HepG2 (cell line): ENCODE measurements at regions not wholly inside any gene's neighbourhood (a gene's known extent, or its start where the extent isn't known, plus 50 kb on each side); places are given as distances from the start of the nearest gene placed in this dataset.

Experiments
- CTCF ChIP-seq: sonication (generic); formaldehyde crosslinking; IDR thresholded peaks from 2 replicates; pipeline ENCODE4 v1.5.0; 2020; ENCODE audit warnings: mild to moderate bottlenecking, missing genetic modification reagents, moderate library complexity
- HOXA7 ChIP-seq: sonication (generic); formaldehyde crosslinking; IDR thresholded peaks from 2 replicates; pipeline ENCODE4 v1.8.1; 2022; ENCODE audit warnings: mild to moderate bottlenecking, missing genetic modification reagents, moderate library complexity
- NFAT5 ChIP-seq: sonication (generic); formaldehyde crosslinking; IDR thresholded peaks from 2 replicates; pipeline ENCODE4 v1.4.0; 2020; ENCODE audit warnings: missing genetic modification reagents
- POLR2AphosphoS5 ChIP-seq: IDR thresholded peaks from 2 replicates; pipeline ENCODE4 v1.6.1; 2012; ENCODE audit warnings: low read depth, low read length
- THRA ChIP-seq: sonication (generic); formaldehyde crosslinking; IDR thresholded peaks from 2 replicates; pipeline ENCODE4 v1.4.0; 2020; ENCODE audit warnings: missing genetic modification reagents, borderline replicate concordance
- ZBTB33 ChIP-seq: sonication (generic); formaldehyde crosslinking; IDR thresholded peaks from 2 replicates; pipeline ENCODE4 v1.4.0; 2020; ENCODE audit warnings: missing genetic modification reagents

GRCh38 chr2:147392180-147392579, 452.6 kb upstream of the ACVR2A start:
- TF ChIP-seq HOXA7 (CRISPR knock-in tag) (no peak), NFAT5 (CRISPR knock-in tag) (no peak), ZBTB33 (CRISPR knock-in tag) (no peak), CTCF (CRISPR knock-in tag) (no peak), POLR2AphosphoS5 (no peak), THRA (CRISPR knock-in tag) (no peak)
